Thyroid gland (tissue), 4 donors: ENCODE measurements at regions not wholly inside any gene's neighbourhood (a gene's known extent, or its start where the extent isn't known, plus 50 kb on each side); places are given as distances from the start of the nearest gene placed in this dataset.

Experiments used
- POLR2A ChIP-seq, 2 donors: fragments of 450-650 bp; IDR thresholded peaks; one replicate each; pipeline ENCODE4 v1.6.1; 2017; ENCODE audit warnings: antibody characterized with exemption in 2 of 2, mild to moderate bottlenecking in 2 of 2, moderate library complexity in 1 of 2
- TF ChIP-seq, protein P1 (sequence below), 6 experiments: fragments of 200-600 bp in 3 of 6; fragments of 450-650 bp in 3 of 6; sonication (generic) in 3 of 6; IDR thresholded peaks; one replicate each; pipeline ENCODE4 v1.5.1; 2016 to 2019; ENCODE audit warnings: antibody characterized with exemption in 6 of 6, mild to moderate bottlenecking in 2 of 6, inconsistent platforms in 1 of 6, moderate library complexity in 1 of 6

DNA sequence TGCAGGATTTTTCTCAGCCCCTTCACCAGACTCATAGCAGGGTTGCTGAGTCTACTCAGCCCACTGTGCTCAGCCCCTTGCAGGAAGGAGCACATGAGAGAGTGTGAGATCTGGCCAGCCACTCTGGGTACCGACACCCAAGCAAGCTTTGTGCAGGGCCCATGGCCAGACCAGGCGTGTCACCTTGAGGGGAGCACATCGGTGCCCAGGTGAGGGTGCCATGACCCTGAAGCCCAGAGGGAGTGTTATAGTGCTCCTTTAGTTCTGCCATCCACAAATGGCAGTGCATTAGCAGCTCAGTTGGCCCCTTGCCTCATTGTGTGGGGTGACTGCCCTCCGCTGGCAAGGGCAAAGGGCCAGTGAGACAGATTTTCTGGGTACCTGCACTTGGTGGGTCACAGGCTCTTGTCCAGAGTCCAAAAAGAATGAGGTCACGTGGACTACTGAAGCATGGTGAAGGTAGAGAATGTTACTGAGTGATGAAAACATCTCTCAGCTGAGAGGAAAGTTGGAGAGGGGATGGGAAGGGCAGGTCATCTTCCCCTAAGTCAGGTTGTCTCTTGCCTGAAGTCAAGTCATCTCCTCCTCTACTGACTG lies 181.8 kb downstream of the MACC1 start:
- TF ChIP-seq, protein P1, sequence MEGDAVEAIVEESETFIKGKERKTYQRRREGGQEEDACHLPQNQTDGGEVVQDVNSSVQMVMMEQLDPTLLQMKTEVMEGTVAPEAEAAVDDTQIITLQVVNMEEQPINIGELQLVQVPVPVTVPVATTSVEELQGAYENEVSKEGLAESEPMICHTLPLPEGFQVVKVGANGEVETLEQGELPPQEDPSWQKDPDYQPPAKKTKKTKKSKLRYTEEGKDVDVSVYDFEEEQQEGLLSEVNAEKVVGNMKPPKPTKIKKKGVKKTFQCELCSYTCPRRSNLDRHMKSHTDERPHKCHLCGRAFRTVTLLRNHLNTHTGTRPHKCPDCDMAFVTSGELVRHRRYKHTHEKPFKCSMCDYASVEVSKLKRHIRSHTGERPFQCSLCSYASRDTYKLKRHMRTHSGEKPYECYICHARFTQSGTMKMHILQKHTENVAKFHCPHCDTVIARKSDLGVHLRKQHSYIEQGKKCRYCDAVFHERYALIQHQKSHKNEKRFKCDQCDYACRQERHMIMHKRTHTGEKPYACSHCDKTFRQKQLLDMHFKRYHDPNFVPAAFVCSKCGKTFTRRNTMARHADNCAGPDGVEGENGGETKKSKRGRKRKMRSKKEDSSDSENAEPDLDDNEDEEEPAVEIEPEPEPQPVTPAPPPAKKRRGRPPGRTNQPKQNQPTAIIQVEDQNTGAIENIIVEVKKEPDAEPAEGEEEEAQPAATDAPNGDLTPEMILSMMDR (IDR thresholded peaks at IDR 0.05) = no peak
- TF ChIP-seq POLR2A (IDR thresholded peaks at IDR 0.05) = no peak
